CD4-positive, alpha-beta T cell (primary cell): ENCODE measurements at regions not wholly inside any gene's neighbourhood (a gene's known extent, or its start where the extent isn't known, plus 50 kb on each side); places are given as distances from the start of the nearest gene placed in this dataset.

ENCODE experiments used
- ATAC-seq: fragments of 200-7000 bp; cut with Tn5 transposase; one replicate; pipeline ENCODE4 v1.10.0; 2022; ENCODE audit warnings: mild to moderate bottlenecking; ENCODE audit not compliant: poor library complexity
- CTCF ChIA-PET: fragments of 350-600 bp; sonication (Branson Sonifier 250); formaldehyde crosslinking; loops from one replicate; lab custom pipeline; 2021; ENCODE audit warnings: antibody characterized with exemption, inconsistent platforms; lab: Charles Lee
- POLR2A ChIA-PET: fragments of 350-600 bp; sonication (Branson Sonifier 250); formaldehyde crosslinking; loops from one replicate; lab custom pipeline; 2021; ENCODE audit warnings: antibody characterized with exemption, inconsistent platforms; lab: Charles Lee
- DNase-seq, 14 experiments: peaks; one replicate each; pipeline ENCODE4 v3.0.0-alpha.2; 2013 to 2020; ENCODE audit warnings: mixed read lengths in 2 of 14
- H3K27ac ChIP-seq, 2 donors: one replicate each; pipeline versions ENCODE4 v1.5.1 to v1.7.0; 2013; ENCODE audit warnings: low read length in 2 of 2, low read depth in 1 of 2, mild to moderate bottlenecking in 1 of 2
- H3K27me3 ChIP-seq, 2 experiments: 1 replicate in 1 of 2; 2 replicates in 1 of 2; pipeline versions ENCODE4 v1.6.1 to v1.7.0; 2013; ENCODE audit warnings: low read length in 2 of 2, control low read depth in 1 of 2, mild to moderate bottlenecking in 1 of 2, moderate library complexity in 1 of 2; ENCODE audit not compliant: insufficient read depth in 2 of 2, control insufficient read depth in 1 of 2
- H3K36me3 ChIP-seq: one replicate; pipeline ENCODE4 v1.6.1; 2013; ENCODE audit warnings: low read length, control low read depth; ENCODE audit not compliant: insufficient read depth
- H3K4me1 ChIP-seq: one replicate; pipeline ENCODE4 v1.6.1; 2013; ENCODE audit warnings: low read length, control low read depth; ENCODE audit not compliant: insufficient read depth
- H3K4me3 ChIP-seq: one replicate; pipeline ENCODE4 v1.5.1; 2013; ENCODE audit warnings: mild to moderate bottlenecking, low read length, moderate library complexity
- H3K9me3 ChIP-seq, 2 experiments: 1 replicate in 1 of 2; 2 replicates in 1 of 2; pipeline versions ENCODE4 v1.6.1 to v1.7.0; 2013; ENCODE audit warnings: low read length in 2 of 2, mild to moderate bottlenecking in 2 of 2, control low read depth in 1 of 2, moderate library complexity in 1 of 2; ENCODE audit not compliant: control insufficient read depth in 1 of 2, insufficient read depth in 1 of 2
- H3K27ac Mint-ChIP-seq: one replicate; pipeline ENCODE4 v1.8.0; 2020; ENCODE audit warnings: mixed read lengths
- H3K27me3 Mint-ChIP-seq: one replicate; pipeline ENCODE4 v1.8.0; 2021; ENCODE audit warnings: mixed read lengths
- H3K36me3 Mint-ChIP-seq: one replicate; pipeline ENCODE4 v1.8.0; 2021; ENCODE audit warnings: low read depth, mixed read lengths
- H3K4me1 Mint-ChIP-seq: one replicate; pipeline ENCODE4 v1.8.0; 2021; ENCODE audit warnings: low read depth, mixed read lengths
- H3K4me3 Mint-ChIP-seq: one replicate; pipeline ENCODE4 v1.8.0; 2020; ENCODE audit warnings: mild to moderate bottlenecking, mixed read lengths
- H3K9me3 Mint-ChIP-seq: one replicate; pipeline ENCODE4 v1.8.0; 2020; ENCODE audit warnings: mixed read lengths
- intact Hi-C, 2 experiments: fragments of 100-400 bp; cut with DNase I in 1 of 2; cut with micrococcal nuclease in 1 of 2; formaldehyde crosslinking; loops; one replicate each; pipeline versions ENCODE4 v1.15.1 to v1.9.0; 2023 to 2025; cut with DNase I, micrococcal nuclease
- TF ChIP-seq, protein P1 (sequence below): fragments of 200-600 bp; IDR thresholded peaks from one replicate; pipeline ENCODE4 v1.8.0; 2022; ENCODE audit warnings: antibody characterized with exemption, mild to moderate bottlenecking

GRCh38 chr1:197850918-197851317 lies 51.5 kb upstream of the C1orf53 start:
- TF ChIP-seq, protein P1, sequence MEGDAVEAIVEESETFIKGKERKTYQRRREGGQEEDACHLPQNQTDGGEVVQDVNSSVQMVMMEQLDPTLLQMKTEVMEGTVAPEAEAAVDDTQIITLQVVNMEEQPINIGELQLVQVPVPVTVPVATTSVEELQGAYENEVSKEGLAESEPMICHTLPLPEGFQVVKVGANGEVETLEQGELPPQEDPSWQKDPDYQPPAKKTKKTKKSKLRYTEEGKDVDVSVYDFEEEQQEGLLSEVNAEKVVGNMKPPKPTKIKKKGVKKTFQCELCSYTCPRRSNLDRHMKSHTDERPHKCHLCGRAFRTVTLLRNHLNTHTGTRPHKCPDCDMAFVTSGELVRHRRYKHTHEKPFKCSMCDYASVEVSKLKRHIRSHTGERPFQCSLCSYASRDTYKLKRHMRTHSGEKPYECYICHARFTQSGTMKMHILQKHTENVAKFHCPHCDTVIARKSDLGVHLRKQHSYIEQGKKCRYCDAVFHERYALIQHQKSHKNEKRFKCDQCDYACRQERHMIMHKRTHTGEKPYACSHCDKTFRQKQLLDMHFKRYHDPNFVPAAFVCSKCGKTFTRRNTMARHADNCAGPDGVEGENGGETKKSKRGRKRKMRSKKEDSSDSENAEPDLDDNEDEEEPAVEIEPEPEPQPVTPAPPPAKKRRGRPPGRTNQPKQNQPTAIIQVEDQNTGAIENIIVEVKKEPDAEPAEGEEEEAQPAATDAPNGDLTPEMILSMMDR: no peak
- H3K36me3 ChIP-seq: no peaks in the 10 kb centered on the region
- ATAC-seq (no peak), DNase-seq (no peak)
- no peak overlapping the region for H3K4me3 ChIP-seq
- intact Hi-C loops: no loop called here
- no peaks in the 10 kb centered on the region for H3K9me3 ChIP-seq
- ChIA-PET POLR2A (no interaction called here), CTCF (interaction anchor here (0.7 kb wide), 1 partner anchor 201 kb away, joined by 3 read pairs; no protein-coding TSS in a partner anchor)
- H3K4me1 ChIP-seq: no peaks in the 10 kb centered on the region
- H3K27ac ChIP-seq: no peak overlapping the region
- no peaks in the 10 kb centered on the region for H3K27me3 ChIP-seq
- Mint-ChIP-seq H3K4me1 (no peaks in the 10 kb centered on the region), H3K36me3 (no peaks in the 10 kb centered on the region), H3K9me3 (no peaks in the 10 kb centered on the region), H3K4me3 (no peak overlapping the region), H3K27me3 (peaks cover 9% of the 10 kb centered on the region), H3K27ac (no peak overlapping the region)

- H3K9me3 ChIP-seq: no peaks in the 10 kb centered on the region
- CTCF ChIA-PET: interaction anchor here (0.7 to 1.4 kb wide), 2 partner anchors 9 to 200 kb away, joined by 3 read pairs; no protein-coding TSS in a partner anchor
- Mint-ChIP-seq H3K27me3 (peaks cover 12% of the 10 kb centered on the region), H3K36me3 (no peaks in the 10 kb centered on the region), H3K9me3 (no peaks in the 10 kb centered on the region), H3K4me3 (no peak overlapping the region), H3K27ac (no peak overlapping the region), H3K4me1 (no peaks in the 10 kb centered on the region)
- H3K4me3 ChIP-seq: no peak overlapping the region
- H3K4me1 ChIP-seq: no peaks in the 10 kb centered on the region
- H3K36me3 ChIP-seq: no peaks in the 10 kb centered on the region
- POLR2A ChIA-PET: no interaction called here
- intact Hi-C loops: no loop called here
- no peak overlapping the region for H3K27ac ChIP-seq
- ATAC-seq: no peak
- TF ChIP-seq, protein P1: no peak
- H3K27me3 ChIP-seq: no peaks in the 10 kb centered on the region
- DNase-seq: no peak
Measured at GRCh38 chr1:197850042-197850441, 52.4 kb upstream of the C1orf53 start.

- ChIA-PET POLR2A (no interaction called here), CTCF (no interaction called here)
- no peak for ATAC-seq
- TF ChIP-seq, protein P1: no peak
- no peaks in the 10 kb centered on the region for H3K4me1 Mint-ChIP-seq
- intact Hi-C loops: no loop called here
- H3K36me3 Mint-ChIP-seq: no peaks in the 10 kb centered on the region
- no peak overlapping the region for H3K4me3 ChIP-seq
- H3K36me3 ChIP-seq: no peaks in the 10 kb centered on the region
- H3K27me3 ChIP-seq: no peaks in the 10 kb centered on the region
- no peak overlapping the region for H3K4me3 Mint-ChIP-seq
- no peaks in the 10 kb centered on the region for H3K9me3 ChIP-seq
- no peak for DNase-seq
- no peaks in the 10 kb centered on the region for H3K9me3 Mint-ChIP-seq
- no peaks in the 10 kb centered on the region for H3K4me1 ChIP-seq
- H3K27ac ChIP-seq: no peak overlapping the region
- H3K27ac Mint-ChIP-seq: no peak overlapping the region
- H3K27me3 Mint-ChIP-seq: peaks cover 13% of the 10 kb centered on the region
Measured at GRCh38 chr1:197848350-197848749, 54.1 kb upstream of the C1orf53 start.
